PC-9 (cell line): ENCODE measurements at regions not wholly inside any gene's neighbourhood (a gene's known extent, or its start where the extent isn't known, plus 50 kb on each side); places are given as distances from the start of the nearest gene placed in this dataset.

Experiments
- BruUV-seq: library from RNA; stranded (reverse); fragments of 400-500 nt; replicated peaks from 2 replicates; lab custom pipeline; 2021; lab: Mats Ljungman, UMichigan
- CTCF ChIA-PET: fragments of 300-600 bp; sonication (Branson Sonifier 250); formaldehyde crosslinking; loops from one replicate; lab custom pipeline; 2022; ENCODE audit warnings: antibody characterized with exemption; lab: Charles Lee
- POLR2A ChIA-PET: fragments of 300-600 bp; sonication (Branson Sonifier 250); formaldehyde crosslinking; loops from one replicate; lab custom pipeline; 2022; ENCODE audit warnings: antibody characterized with exemption; ENCODE audit not compliant: unreplicated experiment; lab: Charles Lee
- DNase-seq, 2 experiments: peaks; one replicate each; pipeline versions ENCODE4 v3.0.0 to v3.0.0-alpha.2; 2015 to 2022; ENCODE audit warnings: mixed read lengths in 1 of 2
- H2AFZ ChIP-seq: fragments of 200-600 bp; sonication (generic); 2 replicates; pipeline ENCODE4 v1.8.1; 2017; ENCODE audit warnings: antibody characterized with exemption
- H3F3A ChIP-seq: fragments of 200-600 bp; sonication (generic); 2 replicates; pipeline ENCODE4 v1.8.1; 2017; ENCODE audit warnings: antibody characterized with exemption, mild to moderate bottlenecking, low read depth; ENCODE audit not compliant: insufficient read depth
- H3K27ac ChIP-seq: fragments of 200-600 bp; sonication (generic); 2 replicates; pipeline ENCODE4 v1.6.1; 2016; ENCODE audit warnings: mixed run types
- H3K27me3 ChIP-seq: fragments of 200-600 bp; sonication (generic); 2 replicates; pipeline ENCODE4 v1.6.1; 2016; ENCODE audit warnings: low read depth, mixed run types; ENCODE audit not compliant: insufficient read depth
- H3K36me3 ChIP-seq: fragments of 200-600 bp; sonication (generic); 2 replicates; pipeline ENCODE4 v1.6.1; 2016; ENCODE audit warnings: low read depth, mixed run types
- H3K4me1 ChIP-seq: fragments of 200-600 bp; sonication (generic); replicated peaks from 2 replicates; pipeline ENCODE4 v1.6.1; 2016; ENCODE audit warnings: mixed run types; ENCODE audit not compliant: insufficient read depth
- H3K4me2 ChIP-seq: fragments of 200-600 bp; sonication (generic); 2 replicates; pipeline ENCODE4 v1.6.1; 2017; ENCODE audit warnings: mixed run types
- H3K4me3 ChIP-seq: fragments of 200-600 bp; sonication (generic); 2 replicates; pipeline ENCODE4 v1.6.1; 2016; ENCODE audit warnings: mixed run types
- H3K79me2 ChIP-seq: fragments of 200-600 bp; sonication (generic); 2 replicates; pipeline ENCODE4 v1.6.1; 2017; ENCODE audit warnings: low read depth, mixed run types
- H3K9me2 ChIP-seq: fragments of 200-600 bp; sonication (generic); 2 replicates; pipeline ENCODE4 v1.8.1; 2017; ENCODE audit warnings: mild to moderate bottlenecking; ENCODE audit not compliant: insufficient read depth
- H3K9me3 ChIP-seq: fragments of 200-600 bp; sonication (generic); 2 replicates; pipeline ENCODE4 v1.8.1; 2016; ENCODE audit warnings: low read depth; ENCODE audit not compliant: insufficient read depth
- H4K20me1 ChIP-seq: fragments of 200-600 bp; sonication (generic); 2 replicates; pipeline ENCODE4 v1.8.1; 2017; ENCODE audit not compliant: insufficient read depth
- EZH2 ChIP-seq: fragments of 200-600 bp; sonication (generic); IDR thresholded peaks from 2 replicates; pipeline ENCODE4 v1.8.0; 2017; ENCODE audit warnings: antibody characterized with exemption, low read depth
- intact Hi-C: fragments of 100-400 bp; cut with micrococcal nuclease; formaldehyde crosslinking; loops from one replicate; pipeline ENCODE4 v1.10.0; 2022; ENCODE audit not compliant: unreplicated experiment
- TF ChIP-seq, protein P1 (sequence below): fragments of 200-600 bp; sonication (generic); conservative IDR thresholded peaks from 2 replicates; pipeline ENCODE4 v1.6.1; 2017; ENCODE audit warnings: mixed run types, antibody characterized with exemption, mild to moderate bottlenecking, moderate library complexity

DNA sequence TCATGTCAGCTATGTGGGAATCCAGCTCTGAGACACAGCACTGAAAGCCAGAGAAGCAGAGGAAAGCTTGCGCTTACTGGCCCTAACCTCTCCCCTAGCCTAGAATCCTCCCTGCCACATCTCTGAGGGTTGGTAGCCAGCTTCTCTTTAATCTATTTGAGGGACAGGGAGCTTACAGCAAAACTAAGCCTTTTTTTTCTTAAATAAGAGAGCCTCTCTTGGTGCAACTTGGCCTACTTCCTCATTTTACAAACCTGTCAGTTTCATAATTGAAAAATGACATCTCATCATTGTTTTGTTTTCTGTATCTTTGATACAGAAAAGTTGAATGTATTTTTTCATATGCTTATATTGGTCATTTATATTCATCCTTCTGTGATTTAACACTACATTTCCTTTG lies 193.9 kb downstream of the ZNF621 start:
- CTCF ChIA-PET = interaction anchor here (0.7 kb wide), 1 partner anchor 83 kb away, joined by 5 read pairs; no protein-coding TSS in a partner anchor
- no TSS peak for BruUV-seq
- intact Hi-C loops = no loop called here

DNA sequence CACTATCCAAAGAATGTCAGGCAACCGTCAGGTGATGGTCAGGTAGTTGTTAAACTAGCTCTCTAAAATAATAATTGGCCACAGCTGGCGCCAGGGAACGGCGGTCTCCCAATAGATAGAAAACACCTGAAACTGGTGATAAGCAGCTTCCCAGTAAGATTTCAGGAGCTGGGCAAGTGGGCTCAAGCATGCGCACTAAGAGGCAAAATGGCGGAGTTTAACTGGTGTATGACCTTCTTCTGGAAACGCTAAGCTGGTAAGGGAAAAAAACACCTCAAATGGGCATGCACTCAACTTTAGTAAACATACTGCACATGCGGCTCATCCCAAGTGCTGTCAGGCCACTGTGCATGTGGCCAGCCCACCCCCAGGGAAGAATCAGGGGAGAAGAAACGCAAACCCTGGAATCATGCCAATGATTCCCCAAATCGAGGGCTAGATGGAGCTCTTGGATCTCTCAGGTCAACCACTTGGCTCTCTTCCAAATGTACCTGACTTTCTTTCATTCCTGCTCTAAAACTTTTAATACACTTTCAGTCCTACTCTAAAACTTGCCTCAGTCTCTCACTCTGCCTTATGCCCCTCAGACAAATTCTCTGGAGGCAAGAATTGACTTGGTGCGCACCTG lies 195.0 kb downstream of the ZNF621 start:
- Histone ChIP-seq H3K36me3 (no peaks in the 10 kb centered on the region), H4K20me1 (no peaks in the 10 kb centered on the region), H3K9me3 (no peaks in the 10 kb centered on the region), H3K27me3 (no peaks in the 10 kb centered on the region), H3K79me2 (no peaks in the 10 kb centered on the region), H3K4me1 (no peaks in the 10 kb centered on the region; the same call in 1 of the 2 replicates), H2AFZ (no peak overlapping the region), H3K9me2 (no peaks in the 10 kb centered on the region), H3K27ac (no peak overlapping the region), H3K4me3 (no peak overlapping the region), H3F3A (no peaks in the 10 kb centered on the region), H3K4me2 (no peak overlapping the region)
- intact Hi-C loops = loop anchor here (1.0 to 10.0 kb wide), 4 partner anchors 135 to 1162 kb away; partner anchors contain the start of gene CTNNB1
- peak in 1 of 2 experiments; percentile 17 for DNase-seq
- ChIA-PET CTCF (interaction anchor here (0.6 kb wide), 1 partner anchor 545 kb away, joined by 3 read pairs; no protein-coding TSS in a partner anchor), POLR2A (no interaction called here)
- no TSS peak for BruUV-seq
- TF ChIP-seq EZH2 = no peak
- TF ChIP-seq, protein P1, sequence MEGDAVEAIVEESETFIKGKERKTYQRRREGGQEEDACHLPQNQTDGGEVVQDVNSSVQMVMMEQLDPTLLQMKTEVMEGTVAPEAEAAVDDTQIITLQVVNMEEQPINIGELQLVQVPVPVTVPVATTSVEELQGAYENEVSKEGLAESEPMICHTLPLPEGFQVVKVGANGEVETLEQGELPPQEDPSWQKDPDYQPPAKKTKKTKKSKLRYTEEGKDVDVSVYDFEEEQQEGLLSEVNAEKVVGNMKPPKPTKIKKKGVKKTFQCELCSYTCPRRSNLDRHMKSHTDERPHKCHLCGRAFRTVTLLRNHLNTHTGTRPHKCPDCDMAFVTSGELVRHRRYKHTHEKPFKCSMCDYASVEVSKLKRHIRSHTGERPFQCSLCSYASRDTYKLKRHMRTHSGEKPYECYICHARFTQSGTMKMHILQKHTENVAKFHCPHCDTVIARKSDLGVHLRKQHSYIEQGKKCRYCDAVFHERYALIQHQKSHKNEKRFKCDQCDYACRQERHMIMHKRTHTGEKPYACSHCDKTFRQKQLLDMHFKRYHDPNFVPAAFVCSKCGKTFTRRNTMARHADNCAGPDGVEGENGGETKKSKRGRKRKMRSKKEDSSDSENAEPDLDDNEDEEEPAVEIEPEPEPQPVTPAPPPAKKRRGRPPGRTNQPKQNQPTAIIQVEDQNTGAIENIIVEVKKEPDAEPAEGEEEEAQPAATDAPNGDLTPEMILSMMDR = peak; percentile 46; the same call in 1 of the 2 replicates

More for the DNA sequence above, 193.9 kb downstream of the ZNF621 start:
- H2AFZ ChIP-seq = no peak overlapping the region
- H3K27ac ChIP-seq = no peak overlapping the region
- H3K4me2 ChIP-seq = no peak overlapping the region
- POLR2A ChIA-PET = no interaction called here
- no peaks in the 10 kb centered on the region for H3K9me3 ChIP-seq
- no peaks in the 10 kb centered on the region for H3K9me2 ChIP-seq
- no peaks in the 10 kb centered on the region for H4K20me1 ChIP-seq
- no peak overlapping the region for H3K4me3 ChIP-seq
- no peaks in the 10 kb centered on the region for H3F3A ChIP-seq
- no peaks in the 10 kb centered on the region for H3K79me2 ChIP-seq
- no peaks in the 10 kb centered on the region; the same call in 1 of the 2 replicates for H3K4me1 ChIP-seq
- H3K27me3 ChIP-seq = no peaks in the 10 kb centered on the region
- DNase-seq = no peak
- no peak for TF ChIP-seq EZH2
- TF ChIP-seq, protein P1 = no peak
- no peaks in the 10 kb centered on the region for H3K36me3 ChIP-seq

DNA sequence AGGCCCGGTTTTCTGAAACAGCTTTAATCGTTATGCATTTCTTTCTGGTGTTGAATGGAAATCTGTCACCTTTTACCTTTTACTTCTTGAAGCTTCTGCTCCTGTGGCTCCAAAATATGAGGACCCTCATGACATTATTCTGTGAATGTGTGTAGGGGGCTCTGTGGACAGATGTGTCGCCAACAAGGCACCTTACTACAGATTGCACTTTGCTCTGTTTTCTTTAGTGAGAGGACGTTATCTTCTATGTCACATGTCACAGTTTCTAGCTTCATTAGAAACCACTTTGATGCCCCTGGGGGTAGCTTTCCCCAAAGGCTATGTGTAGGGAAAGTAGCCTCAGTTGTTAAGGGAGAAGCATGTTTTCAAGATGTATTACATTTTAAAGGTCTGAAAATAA lies 195.6 kb downstream of the ZNF621 start:
- H3K36me3 ChIP-seq = no peaks in the 10 kb centered on the region
- H3K9me3 ChIP-seq = no peaks in the 10 kb centered on the region
- ChIA-PET POLR2A (no interaction called here), CTCF (interaction anchor here (0.6 kb wide), 1 partner anchor 546 kb away, joined by 3 read pairs; no protein-coding TSS in a partner anchor)
- TF ChIP-seq, protein P1 = no peak
- TF ChIP-seq EZH2 = no peak
- no peak for DNase-seq
- no peaks in the 10 kb centered on the region for H3K79me2 ChIP-seq
- BruUV-seq = no TSS peak
- H2AFZ ChIP-seq = no peak overlapping the region
- intact Hi-C loops = loop anchor here (1.0 to 10.0 kb wide), 4 partner anchors 136 to 1161 kb away; partner anchors contain the start of gene CTNNB1
- H4K20me1 ChIP-seq = no peaks in the 10 kb centered on the region
- H3K27ac ChIP-seq = no peak overlapping the region
- H3K9me2 ChIP-seq = no peaks in the 10 kb centered on the region
- H3K4me3 ChIP-seq = no peak overlapping the region
- no peaks in the 10 kb centered on the region for H3F3A ChIP-seq
- no peak overlapping the region for H3K4me2 ChIP-seq
- no peaks in the 10 kb centered on the region for H3K27me3 ChIP-seq
- H3K4me1 ChIP-seq = no peaks in the 10 kb centered on the region; the same call in 1 of the 2 replicates
